ENCODE measurements at regions not wholly inside any gene's neighbourhood (a gene's known extent, or its start where the extent isn't known, plus 50 kb on each side); places are given as distances from the start of the nearest gene placed in this dataset.

- Histone ChIP-seq H2BK20ac (ENCODE audit: low read depth, low read length, poor library complexity, severe bottlenecking) (no peak overlapping the region), H2AFZ (ENCODE audit: low read length) (no peak overlapping the region), H2BK120ac (ENCODE audit: low read depth, low read length, poor library complexity, severe bottlenecking) (no peak overlapping the region), H3K56ac (ENCODE audit: insufficient read length, low read depth, low read length) (no peak overlapping the region), H2BK5ac (ENCODE audit: insufficient read length, low read length) (no peak overlapping the region), H2BK12ac (ENCODE audit: insufficient read length, low read depth, low read length) (no peak overlapping the region), H4K20me1 (ENCODE audit: control insufficient read depth, insufficient read depth, insufficient read length) (no peaks in the 10 kb centered on the region), H2BK15ac (ENCODE audit: low read depth, low read length) (no peak overlapping the region), H3K14ac (ENCODE audit: insufficient read depth, low read length) (no peak overlapping the region), H2AK5ac (ENCODE audit: insufficient read length, low read length) (no peak overlapping the region), H3K23ac (ENCODE audit: insufficient read length, low read depth, low read length) (no peak overlapping the region), H4K5ac (ENCODE audit: insufficient read length, low read depth, low read length) (no peak overlapping the region), H3K27ac (ENCODE audit: insufficient read length, low read depth, low read length) (no peak overlapping the region), H3K4me2 (ENCODE audit: insufficient read depth, insufficient read length, low read length) (no peak overlapping the region), H3K9me3 (ENCODE audit: control insufficient read depth, low read depth, low read length) (no peaks in the 10 kb centered on the region), H3K9ac (ENCODE audit: extremely low read depth, insufficient read length, low read length) (no peak overlapping the region), H3K4ac (ENCODE audit: low read depth, low read length) (no peak overlapping the region), H3K79me1 (ENCODE audit: insufficient read depth, low read depth, low read length, poor library complexity, severe bottlenecking) (no peaks in the 10 kb centered on the region), H3T11ph (ENCODE audit: low read length) (no peak overlapping the region), H3K79me2 (ENCODE audit: insufficient read depth, low read length) (no peaks in the 10 kb centered on the region), H4K91ac (ENCODE audit: insufficient read length, low read depth, low read length) (no peak overlapping the region), H4K8ac (replicated peaks; ENCODE audit: insufficient read length, low read depth, low read length) (no peak overlapping the region), H3K4me1 (ENCODE audit: insufficient read depth, low read length) (no peaks in the 10 kb centered on the region; the same call in 1 of the 2 replicates), H3K18ac (ENCODE audit: insufficient read length, low read depth, low read length) (no peak overlapping the region), H3K27me3 (ENCODE audit: insufficient read depth, low read length) (no peaks in the 10 kb centered on the region; the same call in 1 of the 2 replicates), H3K23me2 (ENCODE audit: insufficient read length, low read depth, low read length, poor library complexity, severe bottlenecking) (no peaks in the 10 kb centered on the region)
- TF ChIP-seq CTCF (conservative IDR thresholded peaks at IDR 0.05), result no peak
- peaks cover 6% of the 10 kb centered on the region; the same call in 1 of the 2 replicates for H3K27me3 Mint-ChIP-seq (ENCODE audit: low read depth)
- no peak overlapping the region for H3K4me3 Mint-ChIP-seq
- peaks cover 20 to 21% of the 10 kb centered on the region in 2 experiments for H3K4me1 Mint-ChIP-seq
- WGBS (ENCODE audit: extremely low coverage, insufficient read length, low lambda C conversion rate), result no CpG with 5 or more reads among the region's 5 CpGs
- H3K36me3 Mint-ChIP-seq (ENCODE audit: insufficient read depth in 1 of 3, low read depth in 3 of 3), result no peaks in the 10 kb centered on the region
- H3K9me3 Mint-ChIP-seq, result no peaks in the 10 kb centered on the region
- no peak overlapping the region for H3K27ac Mint-ChIP-seq
- DNase-seq, result no peak
Observed at GRCh38 chr15:70530017-70530499, 233.3 kb downstream of the UACA start.
